Brain microvascular endothelial cell (primary cell): ENCODE measurements at regions not wholly inside any gene's neighbourhood (a gene's known extent, or its start where the extent isn't known, plus 50 kb on each side); places are given as distances from the start of the nearest gene placed in this dataset.

Experiments used
- DNase-seq: peaks from one replicate; pipeline ENCODE4 v3.0.0-alpha.2; 2020
- H3K27ac ChIP-seq: fragments of 250-450 bp; sonication (Bioruptor Pico); 2 replicates; pipeline ENCODE4 v1.5.1; 2020; ENCODE audit warnings: mild to moderate bottlenecking, moderate library complexity
- H3K27me3 ChIP-seq: fragments of 250-450 bp; sonication (Bioruptor Pico); replicated peaks from 2 replicates; pipeline ENCODE4 v1.5.1; 2020; ENCODE audit warnings: mild to moderate bottlenecking
- H3K36me3 ChIP-seq: fragments of 250-450 bp; sonication (Bioruptor Pico); replicated peaks from 2 replicates; pipeline ENCODE4 v1.5.1; 2020; ENCODE audit warnings: mild to moderate bottlenecking
- H3K4me3 ChIP-seq: 2 replicates; pipeline ENCODE4 v1.5.1; 2011; ENCODE audit warnings: low read depth, mild to moderate bottlenecking, control low read depth, low read length, moderate library complexity
- CTCF ChIP-seq: IDR thresholded peaks from 2 replicates; pipeline ENCODE4 v1.5.1; 2011; ENCODE audit warnings: low read depth, mild to moderate bottlenecking, moderate library complexity, low read length, control low read depth, inconsistent platforms; ENCODE audit errors: missing control alignments
- in situ Hi-C: cut with HindIII; loops from 2 replicates; pipeline ENCODE4 v1.10.0; 2017; ENCODE audit warnings: low sequenced_read_pairs, low pct_ligation_motif_present

- Histone ChIP-seq H3K27me3 (no peaks in the 10 kb centered on the region), H3K27ac (no peak overlapping the region), H3K36me3 (no peaks in the 10 kb centered on the region), H3K4me3 (no peak overlapping the region)
- in situ Hi-C loops, result no loop called here
- no peak for DNase-seq
- TF ChIP-seq CTCF, result no peak
These were observed 50.6 kb upstream of the PTGR2 start for GRCh38 chr14:73800970-73801515.

GRCh38 chr14:73797543-73798265 lies 53.9 kb upstream of the PTGR2 start:
- Histone ChIP-seq H3K36me3 (no peaks in the 10 kb centered on the region), H3K4me3 (no peak overlapping the region), H3K27me3 (no peaks in the 10 kb centered on the region), H3K27ac (no peak overlapping the region)
- no peak for DNase-seq
- in situ Hi-C loops, result no loop called here
- no peak for TF ChIP-seq CTCF

DNA sequence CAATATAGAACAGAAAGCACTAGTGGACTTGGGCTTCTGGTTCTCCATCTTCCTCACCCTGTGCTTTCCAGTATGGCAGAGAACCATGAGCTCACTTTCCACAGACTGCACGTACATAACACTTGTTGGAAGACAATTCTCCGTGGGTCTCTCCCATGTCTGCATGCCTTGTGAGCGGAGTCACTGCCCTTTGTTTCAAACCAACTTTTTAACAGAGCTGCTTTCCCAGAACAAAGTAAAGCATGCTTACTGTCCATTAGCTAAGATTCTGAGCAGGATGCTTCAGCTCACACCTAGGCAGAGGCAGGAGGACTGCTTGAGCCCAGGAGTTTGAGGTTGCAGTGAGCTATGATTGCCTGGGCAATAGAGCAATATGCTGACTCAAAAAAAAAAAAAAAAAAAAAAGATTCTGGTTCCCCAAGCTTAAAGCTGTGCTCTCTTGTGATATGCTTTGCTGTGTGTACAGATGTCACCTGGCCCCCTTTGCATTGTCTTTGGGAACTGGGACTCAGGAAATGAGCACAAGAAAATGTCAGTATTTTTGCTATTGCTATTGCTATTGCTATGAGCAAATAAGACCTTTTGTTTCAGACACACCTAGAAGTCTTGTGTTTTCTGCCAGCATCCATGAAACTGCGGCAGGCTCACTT lies 54.6 kb upstream of the PTGR2 start:
- no peak for DNase-seq
- H3K27ac ChIP-seq, result no peak overlapping the region
- in situ Hi-C loops, result no loop called here
- no peaks in the 10 kb centered on the region for H3K27me3 ChIP-seq
- H3K36me3 ChIP-seq, result no peaks in the 10 kb centered on the region
- no peak overlapping the region for H3K4me3 ChIP-seq
- no peak for TF ChIP-seq CTCF

DNA sequence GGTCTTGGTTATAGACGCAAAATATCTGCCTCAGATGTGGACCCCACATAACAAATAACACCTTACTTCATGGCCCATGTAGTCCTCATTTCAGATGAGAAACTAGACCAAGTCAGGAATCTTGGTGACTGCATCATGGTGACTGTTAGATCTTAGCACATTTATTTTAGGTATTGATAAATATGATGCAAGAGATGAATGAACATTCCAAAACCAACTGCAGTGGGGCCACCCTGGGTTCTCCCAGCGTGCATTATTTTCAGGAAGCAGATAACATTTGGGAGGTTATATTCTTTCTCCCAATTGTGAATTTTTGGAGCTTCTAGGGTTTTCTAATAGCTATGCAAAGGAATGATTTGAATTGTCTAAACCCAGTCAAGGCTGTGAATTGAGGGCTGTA lies 55.2 kb upstream of the PTGR2 start:
- Histone ChIP-seq H3K27ac (no peak overlapping the region), H3K4me3 (no peak overlapping the region), H3K27me3 (no peaks in the 10 kb centered on the region), H3K36me3 (no peaks in the 10 kb centered on the region)
- TF ChIP-seq CTCF, result no peak
- in situ Hi-C loops, result no loop called here
- no peak for DNase-seq

DNA sequence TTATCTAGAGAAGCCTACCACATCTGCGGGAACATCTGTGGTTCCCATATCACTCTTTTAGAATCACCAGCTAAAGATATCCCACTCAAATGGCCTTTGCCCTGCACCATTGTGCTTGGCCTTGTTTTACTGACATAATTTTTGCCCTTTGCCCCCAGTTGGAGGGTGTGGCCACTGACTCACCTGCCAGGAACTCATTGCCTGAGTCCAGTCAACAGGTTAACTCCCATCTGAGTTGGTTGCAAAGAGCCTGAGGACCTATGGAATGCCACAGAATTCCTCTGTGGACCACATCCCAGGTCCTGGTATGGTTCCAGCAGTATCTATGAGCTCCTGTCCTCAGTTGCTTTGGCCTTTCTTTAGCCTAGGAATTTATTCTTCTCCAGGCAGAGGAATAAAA lies 55.7 kb upstream of the PTGR2 start:
- no peak for TF ChIP-seq CTCF
- Histone ChIP-seq H3K36me3 (no peaks in the 10 kb centered on the region), H3K27ac (no peak overlapping the region), H3K27me3 (no peaks in the 10 kb centered on the region), H3K4me3 (no peak overlapping the region)
- DNase-seq, result no peak
- in situ Hi-C loops, result no loop called here
